DND-41 (cell line): ENCODE measurements at regions not wholly inside any gene's neighbourhood (a gene's known extent, or its start where the extent isn't known, plus 50 kb on each side); places are given as distances from the start of the nearest gene placed in this dataset.

ENCODE experiments used
- ATAC-seq: fragments of 200-7000 bp; cut with Tn5 transposase; 3 replicates; pipeline ENCODE4 v1.9.1; 2021; ENCODE audit warnings: low read depth; ENCODE audit not compliant: insufficient read depth
- DNase-seq: peaks from one replicate; pipeline ENCODE4 v3.0.0-alpha.2; 2020
- H2AFZ ChIP-seq: 2 replicates; pipeline ENCODE4 v1.6.0; 2012; ENCODE audit warnings: low read depth, low read length
- H3K27ac ChIP-seq: 2 replicates; pipeline ENCODE4 v1.5.1; 2012; ENCODE audit warnings: low read length, inconsistent platforms
- H3K27me3 ChIP-seq: fragments of 200-600 bp; sonication (generic); 2 replicates; pipeline ENCODE4 v1.6.0; 2012; ENCODE audit warnings: low read length, mild to moderate bottlenecking, inconsistent platforms; ENCODE audit not compliant: insufficient read depth, poor library complexity
- H3K36me3 ChIP-seq: 2 replicates; pipeline ENCODE4 v1.5.1; 2012; ENCODE audit warnings: low read length, inconsistent platforms; ENCODE audit not compliant: insufficient read depth
- H3K4me1 ChIP-seq: 2 replicates; pipeline ENCODE4 v1.5.1; 2012; ENCODE audit warnings: mild to moderate bottlenecking, low read length; ENCODE audit not compliant: insufficient read depth
- H3K4me2 ChIP-seq: 2 replicates; pipeline ENCODE4 v1.6.0; 2012; ENCODE audit warnings: mild to moderate bottlenecking, moderate library complexity, low read length, inconsistent platforms; ENCODE audit not compliant: insufficient read depth
- H3K4me3 ChIP-seq, 2 experiments: fragments of 200-600 bp in 1 of 2; shearing (Covaris generic) in 1 of 2; 2 replicates each; pipeline ENCODE4 v1.5.1; 2012 to 2016; ENCODE audit warnings: inconsistent platforms in 2 of 2, low read length in 2 of 2, mild to moderate bottlenecking in 2 of 2, low read depth in 1 of 2, moderate library complexity in 1 of 2
- H3K79me2 ChIP-seq: 2 replicates; pipeline ENCODE4 v1.6.0; 2012; ENCODE audit warnings: low read length, inconsistent platforms; ENCODE audit not compliant: insufficient read depth
- H3K9ac ChIP-seq: 2 replicates; pipeline ENCODE4 v1.6.0; 2012; ENCODE audit warnings: low read depth, mild to moderate bottlenecking, inconsistent platforms, low read length, moderate library complexity
- H3K9me3 ChIP-seq: 2 replicates; pipeline ENCODE4 v1.5.1; 2012; ENCODE audit warnings: low read length, moderate library complexity, mild to moderate bottlenecking, inconsistent platforms; ENCODE audit not compliant: insufficient read depth, severe bottlenecking
- H4K20me1 ChIP-seq: 2 replicates; pipeline ENCODE4 v1.6.0; 2012; ENCODE audit warnings: low read length; ENCODE audit not compliant: insufficient read depth
- CTCF ChIP-seq: IDR thresholded peaks from 2 replicates; pipeline ENCODE4 v1.5.1; 2012; ENCODE audit warnings: borderline replicate concordance, low read length, moderate library complexity, mild to moderate bottlenecking; ENCODE audit not compliant: poor library complexity, severe bottlenecking; ENCODE audit errors: extremely low read depth
- EZH2 ChIP-seq: IDR thresholded peaks from 3 replicates; pipeline ENCODE4 v1.6.1; 2012; ENCODE audit warnings: borderline replicate concordance, low read depth, mild to moderate bottlenecking, moderate library complexity, low read length, inconsistent platforms; ENCODE audit not compliant: severe bottlenecking

DNA sequence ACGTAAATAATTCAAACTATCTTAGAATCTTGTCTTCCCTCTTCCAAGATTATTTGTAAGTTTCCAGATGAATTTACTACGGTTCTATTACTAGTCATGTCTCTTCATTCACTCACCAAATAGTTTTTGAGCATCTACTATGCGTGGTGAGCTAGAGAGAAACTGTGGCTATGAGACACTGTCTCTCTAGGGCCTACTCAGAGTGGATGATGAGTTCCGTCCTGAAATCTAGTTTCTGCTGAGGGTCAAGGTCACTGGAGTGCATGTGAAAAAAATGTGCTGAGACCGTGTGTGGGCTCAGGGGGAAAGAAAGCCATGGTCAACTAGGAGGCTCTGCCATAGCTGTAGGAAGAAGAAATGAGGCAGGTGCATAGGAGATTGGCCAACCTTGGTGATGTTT, 320.2 kb upstream of the GATB start:
- no peak for ATAC-seq
- Histone ChIP-seq H4K20me1 (no peaks in the 10 kb centered on the region), H3K36me3 (no peaks in the 10 kb centered on the region; the same call in 1 of the 2 replicates), H3K4me2 (peak overlapping the region; percentile 53; the same call in 1 of the 2 replicates), H3K27ac (peak overlapping the region; percentile 97), H3K79me2 (no peaks in the 10 kb centered on the region), H2AFZ (peak overlapping the region; percentile 12), H3K27me3 (no peaks in the 10 kb centered on the region), H3K4me1 (peaks cover 71% of the 10 kb centered on the region), H3K4me3 (peak overlapping the region in 1 of 2 experiments; percentile 3; a peak in 1 of 4 replicates), H3K9me3 (peaks cover 5% of the 10 kb centered on the region), H3K9ac (peak overlapping the region; percentile 55)
- no peak for DNase-seq
- TF ChIP-seq CTCF (no peak), EZH2 (no peak)

GRCh38 chr4:152079543-152080293, 318.9 kb upstream of the GATB start:
- peak overlapping the region; percentile 97 for H3K27ac ChIP-seq
- no peaks in the 10 kb centered on the region for H3K27me3 ChIP-seq
- peaks cover 5% of the 10 kb centered on the region for H3K9me3 ChIP-seq
- TF ChIP-seq EZH2 (no peak), CTCF (peak; percentile 8)
- peak overlapping the region; percentile 42 for H2AFZ ChIP-seq
- H3K4me2 ChIP-seq, result peak overlapping the region; percentile 53
- H4K20me1 ChIP-seq, result no peaks in the 10 kb centered on the region
- ATAC-seq (peak; percentile 92), DNase-seq (peak; percentile 98)
- peak overlapping the region; percentile 60 for H3K9ac ChIP-seq
- H3K4me1 ChIP-seq, result peaks cover 75% of the 10 kb centered on the region
- peak overlapping the region in 1 of 2 experiments; percentile 13; a peak in 1 of 4 replicates for H3K4me3 ChIP-seq
- H3K36me3 ChIP-seq, result no peaks in the 10 kb centered on the region; the same call in 1 of the 2 replicates
- no peaks in the 10 kb centered on the region for H3K79me2 ChIP-seq

DNA sequence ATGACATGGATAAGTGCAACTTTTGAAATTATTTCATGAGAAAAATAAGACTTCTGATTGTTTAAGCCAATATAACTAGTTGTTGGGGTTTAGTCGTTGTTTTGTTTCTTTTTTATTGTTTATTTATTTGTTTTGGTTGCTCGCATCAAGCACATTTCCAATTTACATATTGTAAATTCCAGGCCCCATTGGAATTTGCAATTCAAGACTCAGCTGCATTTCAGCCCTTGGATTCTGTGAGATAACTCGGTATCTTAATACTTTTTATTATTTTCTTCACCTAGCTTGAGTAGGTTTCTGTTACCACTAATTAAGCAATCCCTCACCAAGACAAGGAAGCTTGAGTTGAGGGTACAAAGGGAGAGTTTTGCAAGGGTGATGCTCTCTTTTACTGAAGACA, 318.3 kb upstream of the GATB start:
- Histone ChIP-seq H3K27me3 (no peaks in the 10 kb centered on the region), H3K4me3 (peak overlapping the region in 1 of 2 experiments; percentile 13; a peak in 1 of 4 replicates), H3K4me2 (peak overlapping the region; percentile 53), H3K9me3 (peaks cover 5% of the 10 kb centered on the region), H3K36me3 (no peaks in the 10 kb centered on the region; the same call in 1 of the 2 replicates), H3K4me1 (peaks cover 75% of the 10 kb centered on the region), H3K27ac (peak overlapping the region; percentile 97), H2AFZ (peak overlapping the region; percentile 42), H3K79me2 (no peaks in the 10 kb centered on the region), H4K20me1 (no peaks in the 10 kb centered on the region), H3K9ac (peak overlapping the region; percentile 60)
- DNase-seq (no peak), ATAC-seq (no peak)
- TF ChIP-seq EZH2 (no peak), CTCF (no peak)
